Tibial artery (tissue), 4 donors: ENCODE measurements at regions not wholly inside any gene's neighbourhood (a gene's known extent, or its start where the extent isn't known, plus 50 kb on each side); places are given as distances from the start of the nearest gene placed in this dataset.

Experiments used
- DNase-seq, 2 donors: peaks; one replicate each; pipeline ENCODE4 v3.0.0-alpha.2; 2019
- H3K27ac ChIP-seq, 2 donors: fragments of 200-600 bp; sonication (generic) in 1 of 2; 1 replicate in 1 of 2; 2 replicates in 1 of 2; pipeline ENCODE4 v1.5.1; 2018 to 2019; ENCODE audit warnings: mild to moderate bottlenecking in 1 of 2
- H3K27me3 ChIP-seq, 2 donors: fragments of 200-600 bp; sonication (generic) in 1 of 2; one replicate each; pipeline versions ENCODE4 v1.5.1 to v1.6.0; 2016 to 2019
- H3K36me3 ChIP-seq, 3 donors: fragments of 200-600 bp; sonication (generic) in 2 of 3; one replicate each; pipeline ENCODE4 v1.5.1; 2016 to 2019; ENCODE audit warnings: mild to moderate bottlenecking in 2 of 3
- H3K4me1 ChIP-seq, 4 donors: fragments of 200-600 bp; sonication (generic) in 2 of 4; 1 replicate in 3 of 4; 2 replicates in 1 of 4; pipeline ENCODE4 v1.5.1; 2016 to 2019
- H3K4me3 ChIP-seq, 2 donors: fragments of 200-600 bp; sonication (generic) in 1 of 2; 1 replicate in 1 of 2; 2 replicates in 1 of 2; pipeline ENCODE4 v1.5.1; 2018 to 2019; ENCODE audit warnings: mild to moderate bottlenecking in 2 of 2
- H3K9me3 ChIP-seq, 3 donors: fragments of 200-600 bp; sonication (generic) in 1 of 3; one replicate each; pipeline ENCODE4 v1.5.1; 2016 to 2019
- CTCF ChIP-seq, 2 experiments: fragments of 200-600 bp in 1 of 2; fragments of 450-650 bp in 1 of 2; IDR thresholded peaks; one replicate each; pipeline ENCODE4 v1.5.1; 2017 to 2019; ENCODE audit warnings: antibody characterized with exemption in 2 of 2, mild to moderate bottlenecking in 1 of 2, moderate library complexity in 1 of 2
- intact Hi-C: fragments of 100-400 bp; cut with DNase I; formaldehyde crosslinking; loops from one replicate; pipeline ENCODE4 v1.15.0; 2023; ENCODE audit warnings: low total_unique reads

- Histone ChIP-seq H3K4me3 (no peak overlapping the region), H3K27me3 (no peaks in the 10 kb centered on the region), H3K9me3 (no peaks in the 10 kb centered on the region), H3K4me1 (peaks cover 0 to 32% (median 13%) of the 10 kb centered on the region in 4 donors), H3K27ac (no peak overlapping the region), H3K36me3 (no peaks in the 10 kb centered on the region)
- no peak for TF ChIP-seq CTCF (IDR thresholded peaks at IDR 0.05)
- intact Hi-C loops: no loop called here
- peak in 1 of 2 donors; percentile 41 for DNase-seq
Measured at GRCh38 chr1:9419369-9420041, 119.8 kb upstream of the SLC25A33 start.

- Histone ChIP-seq H3K4me3 (no peak overlapping the region), H3K4me1 (peaks cover 0 to 21% (median 5%) of the 10 kb centered on the region in 4 donors), H3K9me3 (no peaks in the 10 kb centered on the region), H3K27me3 (no peaks in the 10 kb centered on the region), H3K27ac (no peak overlapping the region), H3K36me3 (no peaks in the 10 kb centered on the region)
- no peak for TF ChIP-seq CTCF (IDR thresholded peaks at IDR 0.05)
- intact Hi-C loops: no loop called here
- DNase-seq: no peak
Measured at GRCh38 chr1:9420835-9421532, 118.3 kb upstream of the SLC25A33 start.

GRCh38 chr1:9421533-9421873 lies 117.8 kb upstream of the SLC25A33 start:
- H3K4me1 ChIP-seq: peaks cover 0 to 21% (median 5%) of the 10 kb centered on the region in 4 donors

GRCh38 chr1:9422321-9422720 lies 116.9 kb upstream of the SLC25A33 start:
- no peak for TF ChIP-seq CTCF (IDR thresholded peaks at IDR 0.05)
- intact Hi-C loops: no loop called here
- DNase-seq: no peak
- H3K4me1 ChIP-seq: peaks cover 0 to 21% (median 5%) of the 10 kb centered on the region in 4 donors
- no peak overlapping the region for H3K4me3 ChIP-seq
- no peaks in the 10 kb centered on the region for H3K36me3 ChIP-seq
- no peaks in the 10 kb centered on the region for H3K9me3 ChIP-seq
- no peak overlapping the region for H3K27ac ChIP-seq
- H3K27me3 ChIP-seq: no peaks in the 10 kb centered on the region

More at GRCh38 chr1:9421533-9421873, 117.8 kb upstream of the SLC25A33 start:
- intact Hi-C loops: no loop called here
- Histone ChIP-seq H3K27me3 (no peaks in the 10 kb centered on the region), H3K27ac (no peak overlapping the region), H3K36me3 (no peaks in the 10 kb centered on the region), H3K4me3 (no peak overlapping the region), H3K9me3 (no peaks in the 10 kb centered on the region)
- no peak for TF ChIP-seq CTCF (IDR thresholded peaks at IDR 0.05)
- no peak for DNase-seq

GRCh38 chr1:9422911-9423505 lies 116.3 kb upstream of the SLC25A33 start:
- no peak for DNase-seq
- no peak overlapping the region for H3K27ac ChIP-seq
- intact Hi-C loops: no loop called here
- no peaks in the 10 kb centered on the region for H3K27me3 ChIP-seq
- no peak for TF ChIP-seq CTCF (IDR thresholded peaks at IDR 0.05)
- H3K4me1 ChIP-seq: peaks cover 0 to 21% (median 5%) of the 10 kb centered on the region in 4 donors
- H3K36me3 ChIP-seq: no peaks in the 10 kb centered on the region
- no peaks in the 10 kb centered on the region for H3K9me3 ChIP-seq
- H3K4me3 ChIP-seq: no peak overlapping the region
